CD4-positive, alpha-beta memory T cell (primary cell): ENCODE measurements at regions not wholly inside any gene's neighbourhood (a gene's known extent, or its start where the extent isn't known, plus 50 kb on each side); places are given as distances from the start of the nearest gene placed in this dataset.

ENCODE experiments used
- CTCF ChIA-PET: fragments of 350-600 bp; sonication (Branson Sonifier 250); formaldehyde crosslinking; loops from one replicate; lab custom pipeline; 2021; ENCODE audit warnings: inconsistent platforms; ENCODE audit not compliant: partially characterized antibody; lab: Charles Lee
- POLR2A ChIA-PET: fragments of 350-600 bp; sonication (Branson Sonifier 250); formaldehyde crosslinking; loops from one replicate; lab custom pipeline; 2021; ENCODE audit not compliant: partially characterized antibody; lab: Charles Lee
- DNase-seq, 5 donors: peaks; one replicate each; pipeline versions ENCODE4 v3.0.0 to v3.0.0-alpha.2; 2020 to 2022; ENCODE audit warnings: mixed read lengths in 1 of 5
- H3K27ac ChIP-seq: one replicate; pipeline ENCODE4 v1.7.0; 2013; ENCODE audit warnings: low read depth, low read length
- H3K27me3 ChIP-seq: 2 replicates; pipeline ENCODE4 v1.7.0; 2013; ENCODE audit warnings: mild to moderate bottlenecking, low read length, moderate library complexity; ENCODE audit not compliant: insufficient read depth
- H3K36me3 ChIP-seq: 2 replicates; pipeline ENCODE4 v1.7.0; 2013; ENCODE audit warnings: mild to moderate bottlenecking, low read length, moderate library complexity; ENCODE audit not compliant: insufficient read depth
- H3K4me1 ChIP-seq: 2 replicates; pipeline ENCODE4 v1.7.0; 2013; ENCODE audit warnings: mild to moderate bottlenecking, low read length, moderate library complexity; ENCODE audit not compliant: insufficient read depth
- H3K4me3 ChIP-seq, 2 donors: one replicate each; pipeline ENCODE4 v1.7.0; 2013; ENCODE audit warnings: low read length in 2 of 2, mild to moderate bottlenecking in 1 of 2
- H3K9me3 ChIP-seq, 2 donors: one replicate each; pipeline ENCODE4 v1.7.0; 2013; ENCODE audit warnings: low read length in 2 of 2, control low read depth in 1 of 2; ENCODE audit not compliant: control insufficient read depth in 1 of 2
- H3K27ac Mint-ChIP-seq, 7 donors: one replicate each; pipeline ENCODE4 v1.8.0; 2020 to 2021; ENCODE audit warnings: mixed read lengths in 7 of 7, mild to moderate bottlenecking in 6 of 7, inconsistent platforms in 3 of 7, moderate library complexity in 3 of 7
- H3K27me3 Mint-ChIP-seq, 2 donors: one replicate each; pipeline ENCODE4 v1.8.0; 2020 to 2021; ENCODE audit warnings: mixed read lengths in 2 of 2
- H3K36me3 Mint-ChIP-seq, 2 donors: one replicate each; pipeline ENCODE4 v1.8.0; 2020 to 2021; ENCODE audit warnings: mixed read lengths in 2 of 2, inconsistent platforms in 1 of 2, mild to moderate bottlenecking in 1 of 2
- H3K4me1 Mint-ChIP-seq, 4 donors: one replicate each; pipeline ENCODE4 v1.8.0; 2020 to 2021; ENCODE audit warnings: mixed read lengths in 4 of 4, mild to moderate bottlenecking in 1 of 4
- H3K4me3 Mint-ChIP-seq, 8 donors: one replicate each; pipeline ENCODE4 v1.8.0; 2020 to 2021; ENCODE audit warnings: mixed read lengths in 8 of 8, mild to moderate bottlenecking in 7 of 8, moderate library complexity in 6 of 8, inconsistent platforms in 3 of 8
- H3K9me3 Mint-ChIP-seq, 8 donors: one replicate each; pipeline ENCODE4 v1.8.0; 2020 to 2021; ENCODE audit warnings: mixed read lengths in 8 of 8, mild to moderate bottlenecking in 5 of 8, inconsistent platforms in 3 of 8, moderate library complexity in 1 of 8
- intact Hi-C: fragments of 100-400 bp; cut with micrococcal nuclease; formaldehyde crosslinking; loops from one replicate; pipeline ENCODE4 v1.15.1; 2023

DNA sequence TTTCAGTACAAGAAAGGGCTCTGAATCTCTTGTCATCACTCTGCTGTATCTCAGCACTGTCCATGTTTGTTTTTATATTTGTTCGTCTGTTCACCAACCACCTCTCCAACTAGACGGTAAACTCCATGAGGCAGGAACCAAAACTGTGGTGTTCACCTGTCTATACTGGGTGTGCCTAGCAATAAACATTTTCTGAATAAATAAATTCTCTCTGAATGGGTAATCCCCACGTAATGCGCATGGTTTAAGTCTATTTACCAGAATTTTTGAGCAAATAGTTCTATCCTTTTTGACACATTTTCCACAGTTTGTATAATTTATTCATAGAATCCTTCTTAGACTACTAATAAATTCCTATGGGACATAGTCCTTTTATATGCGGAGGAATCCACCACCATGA, 400.6 kb upstream of the CFAP20DC start:
- H3K27ac ChIP-seq, result peak overlapping the region; percentile 72
- DNase-seq, result no peak
- CTCF ChIA-PET, result interaction anchor here (0.9 to 3.8 kb wide), 3 partner anchors 9 to 25 kb away, joined by 3 to 15 read pairs (median 14); no protein-coding TSS in a partner anchor
- POLR2A ChIA-PET, result interaction anchor here (3.7 kb wide), 1 partner anchor 26 kb away, joined by 40 read pairs; no protein-coding TSS in a partner anchor
- no peaks in the 10 kb centered on the region for H3K9me3 ChIP-seq
- no peaks in the 10 kb centered on the region for H3K36me3 ChIP-seq
- Mint-ChIP-seq H3K36me3 (peaks cover 0 to 4% of the 10 kb centered on the region in 2 donors), H3K4me1 (peaks cover 54 to 88% (median 77%) of the 10 kb centered on the region in 4 donors), H3K27me3 (no peaks in the 10 kb centered on the region), H3K4me3 (peak overlapping the region in 4 of 8 donors; percentile 38 to 82 (median 62)), H3K27ac (peak overlapping the region; percentile 95 to 99 (median 98)), H3K9me3 (peaks cover 0 to 8% (median 0%) of the 10 kb centered on the region in 8 donors)
- no peaks in the 10 kb centered on the region for H3K27me3 ChIP-seq
- intact Hi-C loops, result loop anchor here (2.0 to 10.0 kb wide), 4 partner anchors 63 to 564 kb away; no protein-coding TSS in a partner anchor
- peaks cover 76% of the 10 kb centered on the region for H3K4me1 ChIP-seq
- no peak overlapping the region for H3K4me3 ChIP-seq

DNA sequence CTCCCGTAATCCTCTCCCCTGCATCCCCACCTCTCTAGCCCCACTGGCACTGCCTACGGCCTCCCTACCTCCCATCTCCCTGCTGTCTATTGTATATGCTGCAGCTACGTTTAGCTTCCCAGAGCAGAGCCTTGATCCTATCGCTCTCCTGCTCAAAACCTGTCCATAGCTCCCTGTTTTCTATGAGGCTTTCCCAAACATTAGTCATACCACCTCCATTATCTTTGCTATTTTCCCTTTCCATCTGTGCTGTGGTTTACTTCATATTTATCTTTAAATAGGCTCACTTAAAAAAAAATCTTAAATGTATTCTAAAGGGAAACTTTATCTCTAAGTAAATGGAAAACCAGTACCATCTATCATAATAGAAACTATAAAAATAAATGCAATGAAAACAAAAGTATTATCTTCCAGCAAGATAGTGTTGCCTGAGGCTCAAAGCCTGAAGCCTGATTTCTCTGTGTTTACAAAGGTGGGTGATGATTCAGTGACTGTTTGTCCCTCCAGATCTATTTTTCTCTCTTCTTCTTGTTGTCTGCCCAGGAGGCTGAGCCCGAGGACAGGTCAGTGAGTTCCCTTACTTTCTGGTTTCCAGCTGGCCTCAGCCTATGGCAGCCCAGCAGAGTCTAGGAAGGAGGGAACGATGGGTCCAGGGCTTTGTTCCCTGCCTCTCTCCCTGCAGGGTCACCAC, 397.1 kb upstream of the CFAP20DC start:
- Mint-ChIP-seq H3K27ac (peak overlapping the region in 3 of 7 donors; percentile 4 to 71 (median 57)), H3K4me3 (no peak overlapping the region), H3K9me3 (peaks cover 0 to 8% (median 0%) of the 10 kb centered on the region in 8 donors), H3K4me1 (peaks cover 56 to 88% (median 75%) of the 10 kb centered on the region in 4 donors), H3K27me3 (no peaks in the 10 kb centered on the region), H3K36me3 (no peaks in the 10 kb centered on the region)
- no peak for DNase-seq
- Histone ChIP-seq H3K4me1 (peaks cover 71% of the 10 kb centered on the region), H3K4me3 (no peak overlapping the region), H3K36me3 (no peaks in the 10 kb centered on the region), H3K27ac (no peak overlapping the region), H3K9me3 (no peaks in the 10 kb centered on the region), H3K27me3 (no peaks in the 10 kb centered on the region)
- CTCF ChIA-PET, result no interaction called here
- intact Hi-C loops, result no loop called here
- POLR2A ChIA-PET, result no interaction called here

DNA sequence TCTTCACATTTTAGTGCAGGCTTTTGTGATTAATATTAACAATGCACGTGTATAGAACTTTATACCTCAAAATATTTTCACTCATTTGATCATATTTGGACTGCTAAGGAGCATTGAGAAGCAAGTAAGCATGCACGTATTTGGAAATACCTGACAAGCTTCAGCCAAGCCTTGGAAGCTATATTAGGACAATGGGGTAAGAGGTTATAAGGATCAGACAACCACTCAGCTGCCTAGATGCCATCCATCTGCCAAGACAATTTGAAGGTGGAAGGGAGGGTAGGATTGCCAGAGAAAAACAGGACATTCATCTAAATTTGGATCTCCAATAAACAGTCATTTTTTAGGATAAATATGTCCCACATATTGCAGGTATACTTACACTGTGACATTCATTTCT, 394.9 kb upstream of the CFAP20DC start:
- ChIA-PET CTCF (interaction anchor here (2.0 kb wide), 1 partner anchor 19 kb away, joined by 5 read pairs; no protein-coding TSS in a partner anchor), POLR2A (interaction anchor here (0.7 to 2.2 kb wide), 3 partner anchors 8 to 567 kb away, joined by 3 to 13 read pairs (median 3); no protein-coding TSS in a partner anchor)
- H3K27me3 ChIP-seq, result no peaks in the 10 kb centered on the region
- intact Hi-C loops, result loop anchor here (1.0 kb wide), 1 partner anchor 8 kb away; no protein-coding TSS in a partner anchor
- no peak overlapping the region for H3K27ac ChIP-seq
- DNase-seq, result no peak
- Mint-ChIP-seq H3K36me3 (no peaks in the 10 kb centered on the region), H3K4me3 (peak overlapping the region in 3 of 8 donors; percentile 79 to 88 (median 86)), H3K4me1 (peaks cover 35 to 65% (median 54%) of the 10 kb centered on the region in 4 donors), H3K27ac (peak overlapping the region in 3 of 7 donors; percentile 74 to 96 (median 95)), H3K27me3 (no peaks in the 10 kb centered on the region), H3K9me3 (peaks cover 0 to 5% (median 0%) of the 10 kb centered on the region in 8 donors)
- peaks cover 49% of the 10 kb centered on the region for H3K4me1 ChIP-seq
- no peaks in the 10 kb centered on the region for H3K9me3 ChIP-seq
- H3K36me3 ChIP-seq, result no peaks in the 10 kb centered on the region
- H3K4me3 ChIP-seq, result no peak overlapping the region

DNA sequence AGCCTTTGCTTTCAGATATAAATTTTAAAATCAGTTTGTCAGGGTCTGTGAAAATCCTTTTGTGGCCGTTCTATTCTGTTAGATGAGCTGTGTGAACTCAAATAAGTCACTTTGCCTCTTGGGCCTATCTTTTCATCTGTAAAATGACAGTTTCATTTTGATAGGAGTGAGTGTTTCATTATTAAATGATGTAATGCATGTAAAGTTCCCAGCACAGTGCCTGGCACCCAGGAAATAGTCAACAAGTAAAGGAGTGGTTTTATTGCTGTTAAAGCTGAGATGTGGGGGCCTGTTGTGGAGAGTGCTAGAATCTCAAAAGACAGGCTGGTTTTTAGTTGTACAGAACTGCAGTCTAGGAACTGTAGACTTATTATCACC, 394.5 kb upstream of the CFAP20DC start:
- Histone ChIP-seq H3K36me3 (no peaks in the 10 kb centered on the region), H3K27me3 (no peaks in the 10 kb centered on the region), H3K4me1 (peaks cover 45% of the 10 kb centered on the region), H3K9me3 (no peaks in the 10 kb centered on the region), H3K4me3 (peak overlapping the region; percentile 5 to 13), H3K27ac (peak overlapping the region; percentile 32)
- no peaks in the 10 kb centered on the region for H3K36me3 Mint-ChIP-seq
- H3K27me3 Mint-ChIP-seq, result no peaks in the 10 kb centered on the region
- CTCF ChIA-PET, result interaction anchor here (0.8 to 2.0 kb wide), 3 partner anchors 11 to 21 kb away, joined by 3 to 5 read pairs (median 5); no protein-coding TSS in a partner anchor
- H3K4me1 Mint-ChIP-seq, result peaks cover 31 to 61% (median 50%) of the 10 kb centered on the region in 4 donors
- peaks cover 0 to 5% (median 0%) of the 10 kb centered on the region in 8 donors for H3K9me3 Mint-ChIP-seq
- DNase-seq, result peak in 2 of 5 donors; percentile 24 to 25
- POLR2A ChIA-PET, result interaction anchor here (0.7 to 2.2 kb wide), 4 partner anchors 7 to 567 kb away, joined by 3 to 13 read pairs (median 6); no protein-coding TSS in a partner anchor
- H3K4me3 Mint-ChIP-seq, result peak overlapping the region; percentile 56 to 88 (median 80)
- intact Hi-C loops, result loop anchor here (1.0 kb wide), 1 partner anchor 8 kb away; no protein-coding TSS in a partner anchor
- H3K27ac Mint-ChIP-seq, result peak overlapping the region; percentile 74 to 97 (median 95)

DNA sequence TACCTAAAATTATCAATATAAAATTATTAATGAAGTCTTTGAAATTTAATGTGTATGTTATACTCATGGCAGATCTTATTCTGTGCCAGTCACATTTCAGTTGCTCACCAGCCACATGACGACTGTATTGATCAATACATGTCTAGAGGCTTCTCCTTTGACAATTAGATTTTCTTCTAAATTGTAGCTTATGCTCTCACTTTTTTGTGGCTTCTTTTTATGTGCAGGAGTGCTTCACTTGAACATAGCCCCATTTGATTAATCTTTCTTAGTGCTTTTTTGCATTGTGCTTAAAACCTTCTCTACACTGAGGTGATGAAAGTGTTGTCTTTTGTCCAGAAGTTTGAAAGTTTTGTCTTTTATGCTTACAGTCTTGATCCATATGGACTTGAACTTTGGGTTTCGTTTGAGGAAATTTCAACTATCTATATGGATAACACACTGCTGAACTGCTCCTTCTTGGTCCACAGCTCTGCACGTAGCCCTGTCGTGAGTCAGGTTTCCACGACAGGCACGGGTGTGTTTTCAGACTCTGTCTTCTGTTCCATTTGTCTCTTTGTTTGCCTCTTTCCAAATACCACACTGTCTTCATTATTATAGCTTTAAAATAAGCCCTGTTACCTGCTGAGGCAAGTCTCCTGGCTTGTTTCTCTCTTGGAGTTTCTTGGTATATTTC, 393.9 kb upstream of the CFAP20DC start:
- no peaks in the 10 kb centered on the region for H3K27me3 Mint-ChIP-seq
- H3K27ac ChIP-seq, result peak overlapping the region; percentile 32
- H3K4me3 ChIP-seq, result peak overlapping the region; percentile 5 to 13
- H3K4me1 ChIP-seq, result peaks cover 40% of the 10 kb centered on the region
- no peaks in the 10 kb centered on the region for H3K36me3 ChIP-seq
- H3K27ac Mint-ChIP-seq, result peak overlapping the region; percentile 74 to 97 (median 95)
- intact Hi-C loops, result loop anchor here (1.0 kb wide), 1 partner anchor 9 kb away; no protein-coding TSS in a partner anchor
- H3K4me3 Mint-ChIP-seq, result peak overlapping the region; percentile 56 to 88 (median 80)
- H3K4me1 Mint-ChIP-seq, result peaks cover 26 to 56% (median 45%) of the 10 kb centered on the region in 4 donors
- ChIA-PET POLR2A (interaction anchor here (1.0 to 2.2 kb wide), 4 partner anchors 8 to 19 kb away, joined by 3 to 13 read pairs (median 6); no protein-coding TSS in a partner anchor), CTCF (interaction anchor here (0.7 to 4.3 kb wide), 9 partner anchors 7 to 231 kb away, joined by 3 to 15 read pairs (median 3); no protein-coding TSS in a partner anchor)
- no peaks in the 10 kb centered on the region for H3K36me3 Mint-ChIP-seq
- H3K9me3 ChIP-seq, result no peaks in the 10 kb centered on the region
- peaks cover 0 to 3% (median 0%) of the 10 kb centered on the region in 8 donors for H3K9me3 Mint-ChIP-seq
- H3K27me3 ChIP-seq, result no peaks in the 10 kb centered on the region
- no peak for DNase-seq

DNA sequence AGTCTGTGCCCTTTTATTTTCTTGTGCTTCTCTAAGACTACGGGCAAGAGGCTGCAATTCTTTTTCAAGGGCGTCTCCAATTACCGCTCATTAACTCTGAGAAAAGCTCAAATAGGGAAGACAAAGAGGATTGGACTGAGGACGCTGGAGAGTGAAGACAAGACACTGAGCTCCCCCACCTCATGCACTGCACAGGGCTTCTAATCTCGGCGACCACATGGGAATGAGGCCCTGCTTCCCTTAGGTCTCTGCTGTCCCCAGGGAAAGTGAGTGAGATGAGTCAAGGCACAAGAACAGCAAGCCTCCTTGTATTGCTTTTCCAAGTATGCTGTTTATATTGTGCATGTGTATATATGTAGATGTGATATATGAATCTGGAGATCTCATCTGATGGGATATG, 392.2 kb upstream of the CFAP20DC start:
- H3K4me3 ChIP-seq, result no peak overlapping the region
- Mint-ChIP-seq H3K9me3 (no peaks in the 10 kb centered on the region), H3K4me1 (peaks cover 23 to 39% (median 32%) of the 10 kb centered on the region in 4 donors), H3K4me3 (no peak overlapping the region), H3K27ac (no peak overlapping the region), H3K27me3 (no peaks in the 10 kb centered on the region), H3K36me3 (no peaks in the 10 kb centered on the region)
- H3K9me3 ChIP-seq, result no peaks in the 10 kb centered on the region
- DNase-seq, result no peak
- H3K36me3 ChIP-seq, result no peaks in the 10 kb centered on the region
- peaks cover 25% of the 10 kb centered on the region for H3K4me1 ChIP-seq
- intact Hi-C loops, result no loop called here
- H3K27me3 ChIP-seq, result no peaks in the 10 kb centered on the region
- CTCF ChIA-PET, result interaction anchor here (4.3 kb wide), 1 partner anchor 8 kb away, joined by 15 read pairs; no protein-coding TSS in a partner anchor
- POLR2A ChIA-PET, result interaction anchor here (1.4 kb wide), 1 partner anchor 15 kb away, joined by 4 read pairs; no protein-coding TSS in a partner anchor
- H3K27ac ChIP-seq, result no peak overlapping the region
